Astrocyte (in vitro differentiated cells and primary cell): ENCODE measurements at regions not wholly inside any gene's neighbourhood (a gene's known extent, or its start where the extent isn't known, plus 50 kb on each side); places are given as distances from the start of the nearest gene placed in this dataset.
"Not testable (repeated sequence)": the region's sequence is repeated elsewhere in the genome, so short reads cannot be mapped to it uniquely, and the experiment has no call there.

Source experiments
- DNase-seq: peaks from one replicate; pipeline ENCODE4 v3.0.0-alpha.2; 2010; ENCODE audit warnings: low read depth
- FAIRE-seq: peaks from 2 replicates; lab custom pipeline; 2011; peaks lifted over from hg19 to GRCh38; lab: Jason Lieb, UNC
- H2AFZ ChIP-seq: 2 replicates; pipeline ENCODE4 v1.6.0; 2012; ENCODE audit warnings: low read depth, low read length, inconsistent platforms
- H3K27ac ChIP-seq: 2 replicates; pipeline ENCODE4 v1.5.1; 2011; ENCODE audit warnings: low read depth, low read length, inconsistent platforms
- H3K27me3 ChIP-seq: 2 replicates; pipeline ENCODE4 v1.6.0; 2011; ENCODE audit warnings: low read length, inconsistent platforms; ENCODE audit not compliant: insufficient read depth
- H3K36me3 ChIP-seq: 2 replicates; pipeline ENCODE4 v1.5.1; 2011; ENCODE audit warnings: low read length, inconsistent platforms; ENCODE audit not compliant: insufficient read depth
- H3K4me1 ChIP-seq: 2 replicates; pipeline ENCODE4 v1.5.1; 2011; ENCODE audit warnings: low read length, inconsistent platforms; ENCODE audit not compliant: insufficient read depth
- H3K4me2 ChIP-seq: 2 replicates; pipeline ENCODE4 v1.6.0; 2012; ENCODE audit warnings: low read length, inconsistent platforms
- H3K4me3 ChIP-seq: 2 replicates; pipeline ENCODE4 v1.5.1; 2011; ENCODE audit warnings: low read depth, mild to moderate bottlenecking, low read length, inconsistent platforms; ENCODE audit not compliant: insufficient read depth
- H3K79me2 ChIP-seq: 2 replicates; pipeline ENCODE4 v1.6.0; 2012; ENCODE audit warnings: mild to moderate bottlenecking, low read length, inconsistent platforms; ENCODE audit not compliant: insufficient read depth
- H3K9ac ChIP-seq: 2 replicates; pipeline ENCODE4 v1.6.0; 2012; ENCODE audit warnings: mild to moderate bottlenecking, low read length, inconsistent platforms
- H3K9me3 ChIP-seq: 2 replicates; pipeline ENCODE4 v1.5.1; 2012; ENCODE audit warnings: low read depth, mild to moderate bottlenecking, low read length, inconsistent platforms; ENCODE audit not compliant: insufficient read depth
- H4K20me1 ChIP-seq: 2 replicates; pipeline ENCODE4 v1.6.0; 2012; ENCODE audit warnings: low read length, inconsistent platforms; ENCODE audit not compliant: insufficient read depth
- H3K27ac Mint-ChIP-seq: one replicate; pipeline ENCODE4 v1.8.0; 2021; ENCODE audit warnings: mild to moderate bottlenecking, mixed read lengths; ENCODE audit not compliant: unreplicated experiment
- H3K27me3 Mint-ChIP-seq: one replicate; pipeline ENCODE4 v1.8.0; 2021; ENCODE audit warnings: low read depth, mixed read lengths; ENCODE audit not compliant: unreplicated experiment
- H3K36me3 Mint-ChIP-seq: one replicate; pipeline ENCODE4 v1.8.0; 2021; ENCODE audit warnings: low read depth, mixed read lengths; ENCODE audit not compliant: unreplicated experiment
- H3K4me1 Mint-ChIP-seq: one replicate; pipeline ENCODE4 v1.8.0; 2021; ENCODE audit warnings: low read depth, mixed read lengths; ENCODE audit not compliant: unreplicated experiment
- H3K4me3 Mint-ChIP-seq: one replicate; pipeline ENCODE4 v1.8.0; 2021; ENCODE audit warnings: mild to moderate bottlenecking, moderate library complexity, mixed read lengths; ENCODE audit not compliant: unreplicated experiment
- H3K9me3 Mint-ChIP-seq: one replicate; pipeline ENCODE4 v1.8.0; 2021; ENCODE audit warnings: mild to moderate bottlenecking, mixed read lengths; ENCODE audit not compliant: unreplicated experiment
- CTCF ChIP-seq: IDR thresholded peaks from 2 replicates; pipeline ENCODE4 v1.5.1; 2011; ENCODE audit warnings: low read depth, mild to moderate bottlenecking, inconsistent platforms, low read length, moderate library complexity; ENCODE audit not compliant: insufficient read depth
- EZH2 ChIP-seq: IDR thresholded peaks from 2 replicates; pipeline ENCODE4 v1.6.1; 2012; ENCODE audit warnings: mild to moderate bottlenecking, low read length, inconsistent platforms; ENCODE audit not compliant: insufficient read depth

DNA sequence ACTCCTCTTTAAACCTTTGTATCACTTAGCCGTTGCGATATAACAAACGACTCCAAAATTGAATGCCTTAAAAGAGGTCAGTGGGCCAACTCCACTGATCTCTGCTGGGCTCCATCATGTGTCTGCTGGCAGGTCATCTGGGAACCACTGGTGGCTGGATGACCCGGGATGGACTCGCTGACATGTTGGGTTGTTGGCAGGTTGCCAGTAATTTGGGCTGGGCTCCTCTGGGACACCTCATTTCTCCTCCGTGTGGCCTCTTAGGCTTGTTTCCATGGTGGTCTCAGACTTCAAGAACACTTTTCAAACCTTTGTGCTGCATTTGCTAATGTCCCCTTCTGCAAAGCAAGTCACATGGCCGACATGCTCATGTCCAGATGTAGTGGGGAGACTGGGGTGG, 139.3 kb upstream of the POU3F1 start:
- Histone ChIP-seq H3K4me3 (no peak overlapping the region), H3K9ac (no peak overlapping the region), H2AFZ (no peak overlapping the region), H3K4me1 (peaks cover 8% of the 10 kb centered on the region), H3K4me2 (no peak overlapping the region), H3K9me3 (no peaks in the 10 kb centered on the region), H3K27me3 (peaks cover 3% of the 10 kb centered on the region), H3K79me2 (no peaks in the 10 kb centered on the region), H4K20me1 (no peaks in the 10 kb centered on the region), H3K36me3 (no peaks in the 10 kb centered on the region), H3K27ac (no peak overlapping the region)
- no peak for DNase-seq
- H3K4me1 Mint-ChIP-seq: peaks cover 7% of the 10 kb centered on the region
- FAIRE-seq: no peak
- H3K27me3 Mint-ChIP-seq: peaks cover 26% of the 10 kb centered on the region
- H3K4me3 Mint-ChIP-seq: no peak overlapping the region
- H3K36me3 Mint-ChIP-seq: peaks cover 3% of the 10 kb centered on the region
- no peak overlapping the region for H3K27ac Mint-ChIP-seq
- TF ChIP-seq EZH2 (no peak), CTCF (no peak)
- H3K9me3 Mint-ChIP-seq: peaks cover 20% of the 10 kb centered on the region

- Mint-ChIP-seq H3K9me3 (peaks cover 19% of the 10 kb centered on the region), H3K36me3 (no peaks in the 10 kb centered on the region), H3K4me3 (no peak overlapping the region), H3K27me3 (peaks cover 22% of the 10 kb centered on the region), H3K4me1 (peaks cover 9% of the 10 kb centered on the region), H3K27ac (no peak overlapping the region)
- TF ChIP-seq EZH2: no peak
- TF ChIP-seq CTCF: no peak
- FAIRE-seq (no peak), DNase-seq (no peak)
- no peak overlapping the region for H2AFZ ChIP-seq
- H3K79me2 ChIP-seq: no peaks in the 10 kb centered on the region
- H3K27me3 ChIP-seq: peaks cover 2% of the 10 kb centered on the region
- H3K4me2 ChIP-seq: no peak overlapping the region
- H4K20me1 ChIP-seq: no peaks in the 10 kb centered on the region
- no peak overlapping the region for H3K27ac ChIP-seq
- peaks cover 8% of the 10 kb centered on the region for H3K4me1 ChIP-seq
- no peaks in the 10 kb centered on the region for H3K36me3 ChIP-seq
- no peak overlapping the region for H3K4me3 ChIP-seq
- H3K9me3 ChIP-seq: no peaks in the 10 kb centered on the region
- H3K9ac ChIP-seq: no peak overlapping the region
Measured at GRCh38 chr1:38183747-38184146, 137.2 kb upstream of the POU3F1 start.

DNA sequence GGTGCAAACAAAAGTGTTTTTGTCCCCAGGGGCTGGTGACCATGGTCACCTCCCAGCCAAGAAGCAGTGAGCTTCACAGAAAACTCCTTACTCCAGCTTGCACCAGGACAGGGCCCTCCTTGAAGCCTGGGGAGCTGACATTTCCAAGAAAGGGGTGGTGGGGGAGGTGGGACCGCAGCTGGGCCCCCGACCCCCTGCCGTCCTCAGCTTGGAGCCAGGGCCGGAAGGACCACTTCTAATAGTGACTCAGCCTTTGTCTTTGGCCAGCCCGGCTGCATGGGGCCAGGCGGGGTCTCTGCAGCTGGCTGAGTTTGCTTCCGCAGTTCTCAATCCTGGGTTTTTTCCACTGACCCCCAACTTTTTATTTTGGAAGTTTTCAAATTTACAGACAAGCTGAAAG, 136.5 kb upstream of the POU3F1 start:
- Histone ChIP-seq H3K4me1 (peaks cover 8% of the 10 kb centered on the region), H3K27me3 (no peaks in the 10 kb centered on the region), H2AFZ (no peak overlapping the region), H3K4me3 (no peak overlapping the region), H3K9me3 (no peaks in the 10 kb centered on the region), H3K79me2 (no peaks in the 10 kb centered on the region), H3K27ac (no peak overlapping the region), H3K4me2 (peak overlapping the region; percentile 20), H3K9ac (no peak overlapping the region), H3K36me3 (no peaks in the 10 kb centered on the region), H4K20me1 (no peaks in the 10 kb centered on the region)
- peaks cover 9% of the 10 kb centered on the region for H3K4me1 Mint-ChIP-seq
- H3K27ac Mint-ChIP-seq: no peak overlapping the region
- peaks cover 17% of the 10 kb centered on the region for H3K9me3 Mint-ChIP-seq
- H3K36me3 Mint-ChIP-seq: no peaks in the 10 kb centered on the region
- no peak for TF ChIP-seq EZH2
- no peak for TF ChIP-seq CTCF
- no peak overlapping the region for H3K4me3 Mint-ChIP-seq
- FAIRE-seq: no peak
- H3K27me3 Mint-ChIP-seq: peaks cover 21% of the 10 kb centered on the region
- DNase-seq: no peak

GRCh38 chr1:38180388-38180787, 133.8 kb upstream of the POU3F1 start:
- not testable (repeated sequence) for H2AFZ ChIP-seq, DNase-seq, FAIRE-seq, H3K79me2 ChIP-seq, H4K20me1 ChIP-seq, H3K27ac Mint-ChIP-seq, H3K9me3 ChIP-seq, H3K9ac ChIP-seq, H3K27ac ChIP-seq, H3K4me1 Mint-ChIP-seq, H3K9me3 Mint-ChIP-seq, H3K4me1 ChIP-seq, H3K36me3 ChIP-seq, H3K4me3 Mint-ChIP-seq, H3K27me3 ChIP-seq, H3K36me3 Mint-ChIP-seq, H3K4me3 ChIP-seq, H3K4me2 ChIP-seq
- peaks cover 11% of the 10 kb centered on the region for H3K27me3 Mint-ChIP-seq
